ENCODE measurements at regions not wholly inside any gene's neighbourhood (a gene's known extent, or its start where the extent isn't known, plus 50 kb on each side); places are given as distances from the start of the nearest gene placed in this dataset.
A peak's percentile ranks its signal among the peaks of the same experiment; 100 is the strongest.

DNA sequence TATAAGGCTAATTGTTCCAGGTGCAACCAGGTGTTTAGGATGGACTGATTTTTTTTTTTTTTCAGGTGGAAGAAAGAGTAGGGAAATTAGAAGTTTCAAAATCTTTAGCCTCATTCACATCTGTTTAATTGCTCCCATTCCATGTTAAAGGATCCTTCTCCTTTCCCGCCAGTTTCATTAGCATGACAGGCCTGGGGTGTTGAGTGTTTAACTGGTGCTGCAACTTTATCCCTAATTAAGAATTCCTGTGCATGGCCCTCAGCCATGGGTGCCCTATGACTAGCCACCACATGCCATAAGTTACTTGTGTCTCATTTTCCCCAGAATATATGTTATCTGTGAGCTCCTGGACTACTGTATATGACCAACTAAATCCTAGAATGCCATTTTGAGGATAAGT is 501.4 kb downstream of the NSUN3 start:
- ATAC-seq, result peak; percentile 85
- TF ChIP-seq, protein P1, sequence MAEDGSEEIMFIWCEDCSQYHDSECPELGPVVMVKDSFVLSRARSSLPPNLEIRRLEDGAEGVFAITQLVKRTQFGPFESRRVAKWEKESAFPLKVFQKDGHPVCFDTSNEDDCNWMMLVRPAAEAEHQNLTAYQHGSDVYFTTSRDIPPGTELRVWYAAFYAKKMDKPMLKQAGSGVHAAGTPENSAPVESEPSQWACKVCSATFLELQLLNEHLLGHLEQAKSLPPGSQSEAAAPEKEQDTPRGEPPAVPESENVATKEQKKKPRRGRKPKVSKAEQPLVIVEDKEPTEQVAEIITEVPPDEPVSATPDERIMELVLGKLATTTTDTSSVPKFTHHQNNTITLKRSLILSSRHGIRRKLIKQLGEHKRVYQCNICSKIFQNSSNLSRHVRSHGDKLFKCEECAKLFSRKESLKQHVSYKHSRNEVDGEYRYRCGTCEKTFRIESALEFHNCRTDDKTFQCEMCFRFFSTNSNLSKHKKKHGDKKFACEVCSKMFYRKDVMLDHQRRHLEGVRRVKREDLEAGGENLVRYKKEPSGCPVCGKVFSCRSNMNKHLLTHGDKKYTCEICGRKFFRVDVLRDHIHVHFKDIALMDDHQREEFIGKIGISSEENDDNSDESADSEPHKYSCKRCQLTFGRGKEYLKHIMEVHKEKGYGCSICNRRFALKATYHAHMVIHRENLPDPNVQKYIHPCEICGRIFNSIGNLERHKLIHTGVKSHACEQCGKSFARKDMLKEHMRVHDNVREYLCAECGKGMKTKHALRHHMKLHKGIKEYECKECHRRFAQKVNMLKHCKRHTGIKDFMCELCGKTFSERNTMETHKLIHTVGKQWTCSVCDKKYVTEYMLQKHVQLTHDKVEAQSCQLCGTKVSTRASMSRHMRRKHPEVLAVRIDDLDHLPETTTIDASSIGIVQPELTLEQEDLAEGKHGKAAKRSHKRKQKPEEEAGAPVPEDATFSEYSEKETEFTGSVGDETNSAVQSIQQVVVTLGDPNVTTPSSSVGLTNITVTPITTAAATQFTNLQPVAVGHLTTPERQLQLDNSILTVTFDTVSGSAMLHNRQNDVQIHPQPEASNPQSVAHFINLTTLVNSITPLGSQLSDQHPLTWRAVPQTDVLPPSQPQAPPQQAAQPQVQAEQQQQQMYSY (CRISPR knock-in tag; IDR thresholded peaks at IDR 0.05), result no peak
- TF ChIP-seq ZNF263 (CRISPR knock-in tag; IDR thresholded peaks at IDR 0.05; ENCODE audit: low read depth), result no peak
- no peak for TF ChIP-seq FOXK1 (CRISPR knock-in tag; IDR thresholded peaks at IDR 0.05)
- DNase-seq (ENCODE audit: low spot score), result no peak
- H3K4me3 Mint-ChIP-seq, result no peak overlapping the region
- H3K4me1 Mint-ChIP-seq, result peaks cover 36% of the 10 kb centered on the region
- H3K9me3 Mint-ChIP-seq, result peaks cover 28% of the 10 kb centered on the region
- 0 out of 2 replicates have a peak overlapping the region, but pooled peaks have one; percentile 15 for H3K27ac Mint-ChIP-seq
- H3K36me3 Mint-ChIP-seq, result peaks cover 20% of the 10 kb centered on the region
- CTCF ChIA-PET, result no interaction called here
- no peaks in the 10 kb centered on the region for H3K27me3 Mint-ChIP-seq (ENCODE audit: low read depth)
- POLR2A ChIA-PET, result no interaction called here

DNA sequence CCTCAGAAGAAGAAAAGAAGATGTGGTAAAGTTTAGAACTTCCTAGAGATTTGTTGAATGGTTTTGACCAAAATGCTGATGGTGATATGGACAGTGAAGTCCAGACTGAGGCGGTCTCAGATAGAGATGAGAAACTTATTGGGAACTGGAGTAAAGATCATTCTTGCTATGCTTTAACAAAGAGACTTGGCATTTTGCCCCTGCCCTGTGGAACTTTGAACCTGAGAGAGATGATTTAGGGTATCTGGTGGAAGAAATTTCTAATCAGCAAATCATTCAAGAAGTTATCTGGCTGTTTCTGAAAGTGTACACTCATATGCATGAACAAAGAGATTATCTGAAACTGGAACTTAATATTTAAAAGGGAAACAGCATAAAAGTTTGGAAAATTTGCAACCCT is 505.2 kb downstream of the NSUN3 start:
- DNase-seq (ENCODE audit: low spot score) (no peak), ATAC-seq (no peak)
- Mint-ChIP-seq H3K9me3 (peaks cover 17% of the 10 kb centered on the region), H3K36me3 (peaks cover 9% of the 10 kb centered on the region), H3K4me3 (no peak overlapping the region), H3K4me1 (peaks cover 44% of the 10 kb centered on the region), H3K27me3 (ENCODE audit: low read depth) (no peaks in the 10 kb centered on the region), H3K27ac (no peak overlapping the region; the same call in 1 of the 2 replicates)
- TF ChIP-seq, protein P2, sequence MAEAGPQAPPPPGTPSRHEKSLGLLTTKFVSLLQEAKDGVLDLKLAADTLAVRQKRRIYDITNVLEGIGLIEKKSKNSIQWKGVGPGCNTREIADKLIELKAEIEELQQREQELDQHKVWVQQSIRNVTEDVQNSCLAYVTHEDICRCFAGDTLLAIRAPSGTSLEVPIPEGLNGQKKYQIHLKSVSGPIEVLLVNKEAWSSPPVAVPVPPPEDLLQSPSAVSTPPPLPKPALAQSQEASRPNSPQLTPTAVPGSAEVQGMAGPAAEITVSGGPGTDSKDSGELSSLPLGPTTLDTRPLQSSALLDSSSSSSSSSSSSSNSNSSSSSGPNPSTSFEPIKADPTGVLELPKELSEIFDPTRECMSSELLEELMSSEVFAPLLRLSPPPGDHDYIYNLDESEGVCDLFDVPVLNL (CRISPR knock-in tag; IDR thresholded peaks at IDR 0.05; ENCODE audit: borderline replicate concordance, low read depth), result no peak
- TF ChIP-seq ESRRA (CRISPR knock-in tag; IDR thresholded peaks at IDR 0.05; ENCODE audit: borderline replicate concordance) (no peak), NFE2L1 (CRISPR knock-in tag; IDR thresholded peaks at IDR 0.05) (no peak), GTF2I (CRISPR knock-in tag; conservative IDR thresholded peaks at IDR 0.05) (no peak), FOXJ3 (CRISPR knock-in tag; IDR thresholded peaks at IDR 0.05; ENCODE audit: borderline replicate concordance) (no peak), EMX1 (CRISPR knock-in tag; IDR thresholded peaks at IDR 0.05) (no peak), CREB1 (CRISPR knock-in tag; IDR thresholded peaks at IDR 0.05) (no peak), NR2C2 (CRISPR knock-in tag; IDR thresholded peaks at IDR 0.05) (no peak), SMAD3 (CRISPR knock-in tag; IDR thresholded peaks at IDR 0.05; ENCODE audit: borderline replicate concordance) (no peak)
- TF ChIP-seq, protein P3, sequence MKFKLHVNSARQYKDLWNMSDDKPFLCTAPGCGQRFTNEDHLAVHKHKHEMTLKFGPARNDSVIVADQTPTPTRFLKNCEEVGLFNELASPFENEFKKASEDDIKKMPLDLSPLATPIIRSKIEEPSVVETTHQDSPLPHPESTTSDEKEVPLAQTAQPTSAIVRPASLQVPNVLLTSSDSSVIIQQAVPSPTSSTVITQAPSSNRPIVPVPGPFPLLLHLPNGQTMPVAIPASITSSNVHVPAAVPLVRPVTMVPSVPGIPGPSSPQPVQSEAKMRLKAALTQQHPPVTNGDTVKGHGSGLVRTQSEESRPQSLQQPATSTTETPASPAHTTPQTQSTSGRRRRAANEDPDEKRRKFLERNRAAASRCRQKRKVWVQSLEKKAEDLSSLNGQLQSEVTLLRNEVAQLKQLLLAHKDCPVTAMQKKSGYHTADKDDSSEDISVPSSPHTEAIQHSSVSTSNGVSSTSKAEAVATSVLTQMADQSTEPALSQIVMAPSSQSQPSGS (CRISPR knock-in tag; IDR thresholded peaks at IDR 0.05; ENCODE audit: borderline replicate concordance, low read depth), result no peak
- TF ChIP-seq, protein P4, sequence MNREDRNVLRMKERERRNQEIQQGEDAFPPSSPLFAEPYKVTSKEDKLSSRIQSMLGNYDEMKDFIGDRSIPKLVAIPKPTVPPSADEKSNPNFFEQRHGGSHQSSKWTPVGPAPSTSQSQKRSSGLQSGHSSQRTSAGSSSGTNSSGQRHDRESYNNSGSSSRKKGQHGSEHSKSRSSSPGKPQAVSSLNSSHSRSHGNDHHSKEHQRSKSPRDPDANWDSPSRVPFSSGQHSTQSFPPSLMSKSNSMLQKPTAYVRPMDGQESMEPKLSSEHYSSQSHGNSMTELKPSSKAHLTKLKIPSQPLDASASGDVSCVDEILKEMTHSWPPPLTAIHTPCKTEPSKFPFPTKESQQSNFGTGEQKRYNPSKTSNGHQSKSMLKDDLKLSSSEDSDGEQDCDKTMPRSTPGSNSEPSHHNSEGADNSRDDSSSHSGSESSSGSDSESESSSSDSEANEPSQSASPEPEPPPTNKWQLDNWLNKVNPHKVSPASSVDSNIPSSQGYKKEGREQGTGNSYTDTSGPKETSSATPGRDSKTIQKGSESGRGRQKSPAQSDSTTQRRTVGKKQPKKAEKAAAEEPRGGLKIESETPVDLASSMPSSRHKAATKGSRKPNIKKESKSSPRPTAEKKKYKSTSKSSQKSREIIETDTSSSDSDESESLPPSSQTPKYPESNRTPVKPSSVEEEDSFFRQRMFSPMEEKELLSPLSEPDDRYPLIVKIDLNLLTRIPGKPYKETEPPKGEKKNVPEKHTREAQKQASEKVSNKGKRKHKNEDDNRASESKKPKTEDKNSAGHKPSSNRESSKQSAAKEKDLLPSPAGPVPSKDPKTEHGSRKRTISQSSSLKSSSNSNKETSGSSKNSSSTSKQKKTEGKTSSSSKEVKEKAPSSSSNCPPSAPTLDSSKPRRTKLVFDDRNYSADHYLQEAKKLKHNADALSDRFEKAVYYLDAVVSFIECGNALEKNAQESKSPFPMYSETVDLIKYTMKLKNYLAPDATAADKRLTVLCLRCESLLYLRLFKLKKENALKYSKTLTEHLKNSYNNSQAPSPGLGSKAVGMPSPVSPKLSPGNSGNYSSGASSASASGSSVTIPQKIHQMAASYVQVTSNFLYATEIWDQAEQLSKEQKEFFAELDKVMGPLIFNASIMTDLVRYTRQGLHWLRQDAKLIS (CRISPR knock-in tag; IDR thresholded peaks at IDR 0.05; ENCODE audit: borderline replicate concordance), result no peak
- TF ChIP-seq, protein P5, sequence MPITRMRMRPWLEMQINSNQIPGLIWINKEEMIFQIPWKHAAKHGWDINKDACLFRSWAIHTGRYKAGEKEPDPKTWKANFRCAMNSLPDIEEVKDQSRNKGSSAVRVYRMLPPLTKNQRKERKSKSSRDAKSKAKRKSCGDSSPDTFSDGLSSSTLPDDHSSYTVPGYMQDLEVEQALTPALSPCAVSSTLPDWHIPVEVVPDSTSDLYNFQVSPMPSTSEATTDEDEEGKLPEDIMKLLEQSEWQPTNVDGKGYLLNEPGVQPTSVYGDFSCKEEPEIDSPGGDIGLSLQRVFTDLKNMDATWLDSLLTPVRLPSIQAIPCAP (CRISPR knock-in tag; IDR thresholded peaks at IDR 0.05), result no peak
- POLR2A ChIA-PET, result no interaction called here
- CTCF ChIA-PET, result interaction anchor here (0.6 kb wide), 1 partner anchor 26 kb away, joined by 4 read pairs; no protein-coding TSS in a partner anchor

All from WTC11 (cell line).